Large intestine (tissue), 3 donors: ENCODE measurements at regions not wholly inside any gene's neighbourhood (a gene's known extent, or its start where the extent isn't known, plus 50 kb on each side); places are given as distances from the start of the nearest gene placed in this dataset.

ENCODE experiments used
- DNase-seq, 2 donors: peaks; one replicate each; pipeline versions ENCODE4 v3.0.0 to v3.0.0-alpha.2; 2013
- H3K27ac ChIP-seq: one replicate; pipeline ENCODE4 v1.5.1; 2013; ENCODE audit warnings: low read length
- H3K27me3 ChIP-seq: 2 replicates; pipeline ENCODE4 v1.6.1; 2013; ENCODE audit warnings: low read length; ENCODE audit not compliant: control insufficient read depth, insufficient read depth
- H3K36me3 ChIP-seq: 2 replicates; pipeline ENCODE4 v1.6.1; 2013; ENCODE audit warnings: low read length; ENCODE audit not compliant: control insufficient read depth, insufficient read depth
- H3K4me1 ChIP-seq: one replicate; pipeline ENCODE4 v1.6.1; 2013; ENCODE audit warnings: low read length; ENCODE audit not compliant: control insufficient read depth, insufficient read depth
- H3K4me3 ChIP-seq: one replicate; pipeline ENCODE4 v1.5.1; 2013; ENCODE audit warnings: low read length
- H3K9me3 ChIP-seq: one replicate; pipeline ENCODE4 v1.6.1; 2013; ENCODE audit warnings: mild to moderate bottlenecking, low read depth, low read length, moderate library complexity; ENCODE audit not compliant: control insufficient read depth
- WGBS: methylation state at CpG from one replicate; pipeline ENCODE4 v1.1.5; 2013; ENCODE audit warnings: low lambda C conversion rate; ENCODE audit not compliant: insufficient coverage; 5-methylcytosine and 5-hydroxymethylcytosine counted together

DNA sequence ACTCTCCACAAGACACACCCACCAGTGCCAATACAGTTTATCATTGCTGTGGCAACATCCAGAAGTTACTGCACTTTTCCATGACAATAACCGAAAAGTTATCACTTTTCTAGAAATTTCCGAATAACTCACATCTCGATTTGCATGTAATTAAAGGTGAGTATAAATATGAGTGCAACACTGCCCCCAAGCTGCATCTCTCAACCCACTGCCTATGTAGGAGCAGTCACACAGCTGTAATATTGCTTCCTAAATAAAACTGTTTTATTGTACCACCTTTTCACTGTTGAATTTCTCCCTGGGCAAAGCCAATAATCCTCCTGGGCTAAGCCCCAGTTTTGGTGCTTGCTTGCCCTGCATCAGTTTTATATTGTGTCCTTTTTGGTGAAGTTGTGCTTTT, 601.0 kb upstream of the EPHA6 start:
- H3K36me3 ChIP-seq = no peaks in the 10 kb centered on the region
- 100% methylated on average over 3 of the region's 3 CpGs for WGBS
- no peak overlapping the region for H3K27ac ChIP-seq
- DNase-seq = no peak
- H3K27me3 ChIP-seq = no peaks in the 10 kb centered on the region
- no peak overlapping the region for H3K4me3 ChIP-seq
- H3K9me3 ChIP-seq = no peaks in the 10 kb centered on the region
- no peaks in the 10 kb centered on the region for H3K4me1 ChIP-seq

DNA sequence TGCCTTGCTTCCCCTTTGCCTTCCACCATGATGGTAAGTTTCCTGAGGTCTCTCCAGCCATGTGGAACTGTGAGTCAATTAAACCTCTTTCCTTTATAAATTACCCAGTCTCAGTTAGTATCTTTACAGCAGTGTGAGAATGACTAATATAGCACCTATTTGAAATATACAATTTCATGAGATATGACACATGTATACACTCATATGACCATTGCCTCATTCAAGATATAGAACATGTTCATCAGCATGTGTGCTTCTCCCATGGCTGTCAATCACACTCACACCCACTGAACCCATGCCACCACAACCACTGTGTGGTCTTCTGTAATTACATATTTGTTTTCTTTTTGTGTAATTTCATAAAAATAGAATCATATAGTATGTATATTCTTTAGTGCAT, 599.5 kb upstream of the EPHA6 start:
- H3K27me3 ChIP-seq = no peaks in the 10 kb centered on the region
- H3K27ac ChIP-seq = no peak overlapping the region
- no peaks in the 10 kb centered on the region for H3K4me1 ChIP-seq
- no peaks in the 10 kb centered on the region for H3K9me3 ChIP-seq
- DNase-seq = no peak
- no peaks in the 10 kb centered on the region for H3K36me3 ChIP-seq
- no peak overlapping the region for H3K4me3 ChIP-seq

DNA sequence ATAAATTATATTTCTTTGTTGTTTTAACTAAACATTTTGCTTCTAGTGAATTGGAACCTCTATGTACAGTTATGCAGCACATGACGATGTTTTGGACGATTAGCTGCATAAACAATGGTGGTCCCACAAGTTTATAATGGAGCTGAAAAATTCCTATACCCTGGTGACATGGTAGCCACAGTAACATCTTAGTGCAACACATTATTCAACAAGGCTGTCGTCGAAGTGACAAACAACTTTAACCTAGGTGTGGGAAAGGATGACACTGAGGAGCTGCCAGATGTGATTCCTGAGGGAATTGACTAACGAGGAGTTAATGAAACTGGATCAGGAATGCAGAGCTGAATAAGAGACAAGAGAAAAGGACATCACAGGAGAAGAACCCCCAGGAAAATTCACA, 588.9 kb upstream of the EPHA6 start:
- WGBS = 100% methylated on average over 1 of the region's 5 CpGs

DNA sequence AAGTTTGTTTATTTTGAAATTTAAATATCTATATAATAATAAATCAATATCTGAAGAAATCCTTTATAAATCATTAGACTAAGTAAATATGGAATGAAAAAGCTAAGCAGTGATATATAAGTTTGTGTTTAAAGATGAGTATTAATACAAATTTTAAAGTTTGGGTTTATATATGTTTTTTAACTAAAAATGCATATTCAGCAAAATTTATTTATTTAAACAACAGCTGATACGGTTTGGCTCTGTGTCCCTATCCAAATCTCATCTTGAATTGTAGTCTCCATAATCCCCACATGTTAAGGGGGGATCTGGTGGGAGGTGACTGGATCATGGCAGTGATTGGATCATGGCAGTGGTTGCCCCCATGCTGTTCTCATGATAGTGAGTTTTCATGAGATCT, 580.7 kb upstream of the EPHA6 start:
- WGBS = 100% methylated on average over 1 of the region's 1 CpG
- DNase-seq = no peak
- Histone ChIP-seq H3K27ac (no peak overlapping the region), H3K27me3 (no peaks in the 10 kb centered on the region), H3K4me3 (no peak overlapping the region), H3K4me1 (no peaks in the 10 kb centered on the region), H3K9me3 (no peaks in the 10 kb centered on the region), H3K36me3 (no peaks in the 10 kb centered on the region)

More for the DNA sequence above, 588.9 kb upstream of the EPHA6 start:
- no peak overlapping the region for H3K4me3 ChIP-seq
- no peaks in the 10 kb centered on the region for H3K36me3 ChIP-seq
- H3K4me1 ChIP-seq = no peaks in the 10 kb centered on the region
- no peaks in the 10 kb centered on the region for H3K27me3 ChIP-seq
- no peaks in the 10 kb centered on the region for H3K9me3 ChIP-seq
- no peak for DNase-seq
- H3K27ac ChIP-seq = no peak overlapping the region

DNA sequence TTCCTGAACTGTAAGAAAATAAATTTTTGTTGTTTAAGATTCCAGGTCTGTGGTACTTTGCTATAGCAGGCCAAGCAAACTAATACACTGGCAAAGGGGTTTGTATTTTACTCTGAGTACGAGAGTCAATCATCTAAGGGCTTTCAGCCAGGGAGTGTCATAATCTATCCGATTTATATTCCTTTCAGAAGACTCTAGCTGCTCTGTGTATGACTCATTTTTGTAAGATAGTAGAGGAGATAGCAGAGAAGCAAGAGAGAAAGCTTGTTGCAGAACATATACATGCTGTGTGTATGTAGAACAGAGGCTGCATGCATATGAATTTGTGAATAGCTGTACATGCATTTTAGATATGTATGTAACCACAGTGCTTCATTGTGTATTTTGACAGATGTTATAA, 577.9 kb upstream of the EPHA6 start:
- WGBS = no CpG with 5 or more reads among the region's 2 CpGs
- Histone ChIP-seq H3K36me3 (no peaks in the 10 kb centered on the region), H3K27ac (no peak overlapping the region), H3K4me3 (no peak overlapping the region), H3K4me1 (no peaks in the 10 kb centered on the region), H3K9me3 (no peaks in the 10 kb centered on the region), H3K27me3 (no peaks in the 10 kb centered on the region)
- no peak for DNase-seq

DNA sequence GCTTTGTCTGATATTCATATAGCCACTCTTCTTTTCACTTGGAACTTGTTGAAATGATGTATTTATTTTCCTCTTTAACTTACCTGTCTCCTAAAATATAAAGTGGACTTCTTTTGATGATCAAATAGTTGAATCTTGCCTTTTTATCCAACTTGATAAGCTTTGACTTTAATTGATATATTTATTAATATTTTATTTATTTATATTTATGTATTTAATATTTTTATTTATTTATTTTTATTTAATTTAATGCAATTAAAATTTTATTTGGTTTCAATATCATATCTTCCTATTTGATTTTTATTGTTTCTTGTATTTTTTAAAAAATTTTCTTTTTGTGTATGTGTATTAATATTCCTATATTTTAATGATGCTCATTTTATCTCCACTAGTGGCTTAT, 555.1 kb upstream of the EPHA6 start:
- Histone ChIP-seq H3K9me3 (no peaks in the 10 kb centered on the region), H3K27ac (no peak overlapping the region), H3K36me3 (no peaks in the 10 kb centered on the region), H3K4me3 (no peak overlapping the region), H3K4me1 (no peaks in the 10 kb centered on the region), H3K27me3 (no peaks in the 10 kb centered on the region)
- no peak for DNase-seq

DNA sequence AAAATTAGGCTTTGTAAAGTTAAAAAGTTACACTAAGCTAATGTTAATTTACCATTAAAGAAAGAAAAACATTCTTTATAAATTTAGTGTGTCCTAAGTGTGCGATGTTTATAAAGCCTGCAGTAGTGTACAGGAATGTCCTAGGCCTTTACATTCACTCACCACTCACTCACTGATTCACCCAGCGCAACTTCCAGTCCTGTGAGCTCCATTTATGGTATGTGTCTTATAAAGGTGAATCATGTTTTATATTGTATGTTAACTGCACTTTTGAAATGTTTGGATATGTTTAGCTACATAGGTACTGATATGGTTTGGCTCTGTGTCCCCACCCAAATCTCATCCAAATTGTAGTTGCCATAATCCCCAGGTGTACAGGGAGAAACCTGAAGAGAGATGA, 549.7 kb upstream of the EPHA6 start:
- no peak for DNase-seq
- Histone ChIP-seq H3K9me3 (no peaks in the 10 kb centered on the region), H3K27ac (no peak overlapping the region), H3K4me1 (peaks cover 3% of the 10 kb centered on the region), H3K27me3 (no peaks in the 10 kb centered on the region), H3K36me3 (no peaks in the 10 kb centered on the region), H3K4me3 (no peak overlapping the region)
- 100% methylated on average over 1 of the region's 2 CpGs for WGBS

DNA sequence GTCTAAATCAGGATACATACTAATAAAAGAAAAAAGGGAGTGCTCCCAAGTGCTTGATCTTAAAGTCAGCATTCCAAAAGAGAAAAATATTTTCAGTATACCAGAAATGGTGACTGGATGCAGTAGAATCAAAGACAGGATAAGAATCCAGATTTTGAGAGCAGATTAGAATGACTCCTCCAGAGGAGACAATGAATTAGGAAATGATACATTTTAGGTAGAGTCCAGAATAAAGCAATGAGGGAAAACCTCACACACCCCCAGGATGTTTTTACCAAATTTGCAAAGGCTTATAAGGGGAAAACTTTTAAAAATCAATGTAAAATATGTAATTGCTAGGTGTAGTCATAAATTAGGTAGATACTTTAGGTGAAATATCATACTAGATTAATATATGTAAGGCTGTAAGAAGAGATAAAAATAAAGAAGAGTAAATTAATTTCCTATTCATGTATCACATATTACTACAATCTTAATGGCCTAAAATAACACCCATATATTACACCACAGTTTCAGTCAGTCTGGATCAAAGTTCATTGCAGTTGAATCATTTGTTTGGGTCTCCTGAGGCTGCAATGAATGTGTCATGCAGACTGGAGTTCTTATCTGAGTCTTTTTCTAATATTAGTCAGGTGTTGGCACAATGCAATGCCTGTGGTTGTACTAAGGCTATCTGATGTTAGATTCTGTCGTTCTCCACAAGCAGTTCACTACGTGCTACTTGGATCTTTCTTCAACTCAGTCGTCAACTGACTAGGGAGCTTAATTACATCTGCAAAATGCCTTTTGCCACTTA, 547.8 kb upstream of the EPHA6 start:
- peak; percentile 76 to 88 for DNase-seq
- H3K4me1 ChIP-seq = peaks cover 3% of the 10 kb centered on the region
- H3K27me3 ChIP-seq = no peaks in the 10 kb centered on the region
- H3K36me3 ChIP-seq = no peaks in the 10 kb centered on the region
- H3K9me3 ChIP-seq = no peaks in the 10 kb centered on the region
- peak overlapping the region; percentile 52 for H3K27ac ChIP-seq
- no peak overlapping the region for H3K4me3 ChIP-seq
- WGBS = no CpG with 5 or more reads among the region's 3 CpGs

DNA sequence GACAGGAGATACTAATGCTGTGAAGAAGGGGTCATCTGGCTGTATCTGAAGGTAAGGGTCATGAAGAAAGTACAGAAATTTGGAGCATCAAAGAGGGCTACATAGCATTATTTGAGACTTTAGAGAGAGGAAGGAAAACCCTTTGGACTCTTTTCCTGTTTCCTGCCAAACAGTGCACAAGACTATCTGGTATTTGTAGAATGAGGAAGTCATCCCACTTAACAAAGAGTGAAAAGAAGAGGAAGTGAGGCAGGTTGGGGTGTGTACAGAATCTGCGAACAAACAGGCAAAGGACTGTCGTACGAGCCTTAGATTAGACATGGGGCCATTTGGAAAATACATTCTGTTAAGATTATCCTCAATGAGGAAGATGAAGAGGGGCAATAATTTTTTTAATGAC, 546.8 kb upstream of the EPHA6 start:
- 67% methylated on average over 3 of the region's 3 CpGs for WGBS

DNA sequence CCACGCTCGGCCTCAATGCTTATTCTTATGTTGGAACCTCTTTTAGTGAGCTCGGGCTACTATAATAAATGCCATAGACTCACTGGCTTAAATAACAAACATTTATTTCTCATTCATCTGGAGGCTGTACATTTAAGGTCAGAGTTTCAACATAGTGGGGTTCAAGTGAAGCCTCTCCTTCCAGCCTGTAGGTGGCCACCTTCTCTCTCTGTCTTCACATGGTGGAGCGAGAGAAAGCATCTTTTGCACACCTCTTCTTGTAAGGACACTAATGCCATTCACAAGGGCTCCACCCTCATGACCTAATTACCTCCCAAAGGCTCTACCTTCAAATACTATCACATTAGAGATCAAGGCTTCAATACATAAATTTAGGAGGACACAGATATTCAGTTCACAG, 520.3 kb upstream of the EPHA6 start:
- Histone ChIP-seq H3K27me3 (no peaks in the 10 kb centered on the region), H3K9me3 (no peaks in the 10 kb centered on the region), H3K4me1 (no peaks in the 10 kb centered on the region), H3K27ac (no peak overlapping the region), H3K36me3 (no peaks in the 10 kb centered on the region), H3K4me3 (no peak overlapping the region)
- no CpG with 5 or more reads among the region's 4 CpGs for WGBS
- no peak for DNase-seq

More for the DNA sequence above, 546.8 kb upstream of the EPHA6 start:
- Histone ChIP-seq H3K9me3 (no peaks in the 10 kb centered on the region), H3K36me3 (no peaks in the 10 kb centered on the region), H3K4me3 (no peak overlapping the region), H3K27ac (no peak overlapping the region), H3K27me3 (no peaks in the 10 kb centered on the region), H3K4me1 (peaks cover 3% of the 10 kb centered on the region)
- DNase-seq = peak in 1 of 2 donors; percentile 1

DNA sequence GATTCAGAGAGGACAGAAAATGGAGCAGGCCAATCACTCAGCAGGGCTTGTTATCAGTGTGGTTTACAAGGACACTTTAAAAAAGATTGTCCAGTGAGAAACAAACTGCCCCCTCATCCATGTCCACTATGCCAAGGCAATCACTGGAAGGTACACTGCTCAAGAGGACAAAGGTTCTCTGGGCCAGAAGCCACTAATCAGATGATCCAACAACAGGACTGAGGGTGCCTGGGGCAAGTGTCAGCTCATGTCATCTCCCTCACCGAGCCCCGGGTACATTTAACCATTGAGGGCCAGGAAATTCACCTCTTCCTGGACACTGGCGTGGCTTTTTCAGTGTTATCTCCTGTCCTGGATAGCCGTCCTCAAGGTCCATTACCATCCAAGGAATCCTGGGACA, 513.7 kb upstream of the EPHA6 start:
- no CpG with 5 or more reads among the region's 4 CpGs for WGBS
- Histone ChIP-seq H3K27me3 (no peaks in the 10 kb centered on the region), H3K36me3 (no peaks in the 10 kb centered on the region), H3K4me1 (no peaks in the 10 kb centered on the region), H3K27ac (no peak overlapping the region), H3K4me3 (no peak overlapping the region), H3K9me3 (no peaks in the 10 kb centered on the region)
- DNase-seq = no peak
